HG03045 (cell line): ENCODE measurements at regions not wholly inside any gene's neighbourhood (a gene's known extent, or its start where the extent isn't known, plus 50 kb on each side); places are given as distances from the start of the nearest gene placed in this dataset.
"Not testable (repeated sequence)": the region's sequence is repeated elsewhere in the genome, so short reads cannot be mapped to it uniquely, and the experiment has no call there.

Experiments
- ATAC-seq: cut with Tn5 transposase; IDR thresholded peaks from one replicate; pipeline ENCODE4 v1.9.1; 2021; ENCODE audit warnings: mild to moderate bottlenecking, moderate library complexity; ENCODE audit not compliant: unreplicated experiment

- no peak for ATAC-seq
Measured at GRCh38 chr6:139473731-139474130, 99.3 kb upstream of the CITED2 start.

- no peak for ATAC-seq
Measured at GRCh38 chr6:139473231-139473701, 98.8 kb upstream of the CITED2 start.

- no peak for ATAC-seq
Measured at GRCh38 chr6:139472351-139473015, 98.0 kb upstream of the CITED2 start.

GRCh38 chr6:139470997-139471396 lies 96.5 kb upstream of the CITED2 start:
- ATAC-seq: no peak

- ATAC-seq: no peak
Measured at GRCh38 chr6:139468178-139468819, 93.9 kb upstream of the CITED2 start.

- ATAC-seq: no peak
Measured at GRCh38 chr6:139457476-139457875, 83.0 kb upstream of the CITED2 start.

GRCh38 chr6:139452148-139452876 lies 77.9 kb upstream of the CITED2 start:
- no peak for ATAC-seq

- ATAC-seq: no peak
Measured at GRCh38 chr6:139449611-139450000, 75.2 kb upstream of the CITED2 start.

GRCh38 chr6:139448998-139449610 lies 74.7 kb upstream of the CITED2 start:
- ATAC-seq: no peak

GRCh38 chr6:139448051-139448649 lies 73.7 kb upstream of the CITED2 start:
- peak; percentile 82 for ATAC-seq

- no peak for ATAC-seq
Measured at GRCh38 chr6:139447656-139447975, 73.2 kb upstream of the CITED2 start.

GRCh38 chr6:139446768-139447655 lies 72.6 kb upstream of the CITED2 start:
- ATAC-seq: no peak

- ATAC-seq: no peak
Measured at GRCh38 chr6:139446138-139446715, 71.8 kb upstream of the CITED2 start.

GRCh38 chr6:139444273-139444787 lies 69.9 kb upstream of the CITED2 start:
- not testable (repeated sequence) for ATAC-seq

GRCh38 chr6:139443231-139444112 lies 69.0 kb upstream of the CITED2 start:
- ATAC-seq: no peak

GRCh38 chr6:139442188-139442671 lies 67.8 kb upstream of the CITED2 start:
- no peak for ATAC-seq

GRCh38 chr6:139439349-139439748 lies 64.9 kb upstream of the CITED2 start:
- ATAC-seq: no peak

GRCh38 chr6:139438775-139439174 lies 64.3 kb upstream of the CITED2 start:
- ATAC-seq: no peak

- no peak for ATAC-seq
Measured at GRCh38 chr6:139436957-139437348, 62.5 kb upstream of the CITED2 start.
